Activated T-cell treated with anti-CD3 and anti-CD28 coated beads, Interleukin-2, amount 50 U/mL, for 72 hours (primary cell): ENCODE measurements at regions not wholly inside any gene's neighbourhood (a gene's known extent, or its start where the extent isn't known, plus 50 kb on each side); places are given as distances from the start of the nearest gene placed in this dataset.

ENCODE experiments used
- ATAC-seq, 2 donors: fragments of 150-1000 bp; cut with Tn5 transposase; replicated peaks in 1 of 2; 2 replicates each; pipeline ENCODE4 v1.10.0; 2021; ENCODE audit warnings: moderate library complexity in 2 of 2, mild to moderate bottlenecking in 1 of 2
- DNase-seq, 2 donors: peaks; one replicate each; pipeline ENCODE4 v3.0.0; 2021 to 2022; ENCODE audit warnings: mixed read lengths in 1 of 2
- H3K27ac Mint-ChIP-seq: one replicate; pipeline ENCODE4 v1.8.0; 2022; ENCODE audit warnings: mild to moderate bottlenecking, moderate library complexity, mixed read lengths
- H3K27me3 Mint-ChIP-seq: one replicate; pipeline ENCODE4 v1.8.0; 2022; ENCODE audit warnings: low read depth, mixed read lengths
- H3K36me3 Mint-ChIP-seq, 2 donors: one replicate each; pipeline ENCODE4 v1.8.0; 2022; ENCODE audit warnings: mixed read lengths in 2 of 2, mild to moderate bottlenecking in 1 of 2; ENCODE audit not compliant: insufficient read depth in 2 of 2
- H3K4me1 Mint-ChIP-seq: one replicate; pipeline ENCODE4 v1.8.0; 2022; ENCODE audit warnings: low read depth, mixed read lengths
- H3K4me3 Mint-ChIP-seq, 2 donors: one replicate each; pipeline ENCODE4 v1.8.0; 2022; ENCODE audit warnings: mild to moderate bottlenecking in 2 of 2, mixed read lengths in 2 of 2, moderate library complexity in 2 of 2
- H3K9me3 Mint-ChIP-seq, 2 donors: one replicate each; pipeline ENCODE4 v1.8.0; 2022; ENCODE audit warnings: mixed read lengths in 2 of 2

DNA sequence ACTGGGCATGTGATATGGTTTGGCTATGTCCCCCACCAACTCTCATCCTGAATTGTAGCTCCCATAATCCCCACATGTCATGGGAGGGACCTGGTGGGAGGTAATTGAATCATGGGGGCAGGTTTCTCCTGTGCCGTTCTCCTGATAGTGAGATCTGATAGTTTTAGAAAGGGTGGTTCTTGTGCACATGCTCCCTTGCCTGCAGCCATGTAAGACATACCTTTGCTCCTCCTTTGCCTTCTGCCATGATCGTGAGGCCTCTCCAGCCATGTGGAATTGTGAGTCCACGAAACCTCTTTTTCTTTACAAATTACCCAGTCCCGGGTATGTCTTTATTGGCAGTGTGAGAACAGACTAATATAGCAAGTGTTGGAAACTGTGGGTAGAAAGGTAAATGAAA lies 99.5 kb upstream of the HMCN1 start:
- Mint-ChIP-seq H3K4me1 (peaks cover 18% of the 10 kb centered on the region), H3K4me3 (no peak overlapping the region), H3K27me3 (no peaks in the 10 kb centered on the region), H3K27ac (no peak overlapping the region), H3K9me3 (peaks cover 6 to 10% of the 10 kb centered on the region in 2 donors), H3K36me3 (peaks cover 12 to 25% of the 10 kb centered on the region in 2 donors)
- DNase-seq = no peak
- ATAC-seq = no peak

- ATAC-seq = no peak
- no peak overlapping the region for H3K4me3 Mint-ChIP-seq
Measured at GRCh38 chr1:185632659-185633423, 101.3 kb upstream of the HMCN1 start.

GRCh38 chr1:185631843-185632242 lies 102.3 kb upstream of the HMCN1 start:
- ATAC-seq = no peak
- peaks cover 6 to 7% of the 10 kb centered on the region in 2 donors for H3K9me3 Mint-ChIP-seq
- H3K4me1 Mint-ChIP-seq = peaks cover 9% of the 10 kb centered on the region

More at GRCh38 chr1:185632659-185633423, 101.3 kb upstream of the HMCN1 start:
- no peak for DNase-seq
- Mint-ChIP-seq H3K36me3 (peaks cover 10 to 17% of the 10 kb centered on the region in 2 donors), H3K27me3 (no peaks in the 10 kb centered on the region), H3K9me3 (peaks cover 6 to 10% of the 10 kb centered on the region in 2 donors), H3K27ac (no peak overlapping the region), H3K4me1 (peaks cover 18% of the 10 kb centered on the region)

GRCh38 chr1:185627761-185628501 lies 106.3 kb upstream of the HMCN1 start:
- no peak overlapping the region for H3K4me3 Mint-ChIP-seq
- DNase-seq (no peak), ATAC-seq (no peak)
- no peaks in the 10 kb centered on the region for H3K36me3 Mint-ChIP-seq
- H3K27me3 Mint-ChIP-seq = no peaks in the 10 kb centered on the region
- peaks cover 1 to 4% of the 10 kb centered on the region in 2 donors for H3K9me3 Mint-ChIP-seq
- H3K27ac Mint-ChIP-seq = no peak overlapping the region
- H3K4me1 Mint-ChIP-seq = no peaks in the 10 kb centered on the region

More at GRCh38 chr1:185631843-185632242, 102.3 kb upstream of the HMCN1 start:
- no peak overlapping the region for H3K27ac Mint-ChIP-seq
- H3K36me3 Mint-ChIP-seq = peaks cover 7 to 12% of the 10 kb centered on the region in 2 donors
- H3K27me3 Mint-ChIP-seq = no peaks in the 10 kb centered on the region
- no peak for DNase-seq
- no peak overlapping the region for H3K4me3 Mint-ChIP-seq

- peaks cover 1 to 4% of the 10 kb centered on the region in 2 donors for H3K9me3 Mint-ChIP-seq
- no peak overlapping the region for H3K4me3 Mint-ChIP-seq
- DNase-seq (no peak), ATAC-seq (no peak)
- no peak overlapping the region for H3K27ac Mint-ChIP-seq
- H3K4me1 Mint-ChIP-seq = no peaks in the 10 kb centered on the region
- no peaks in the 10 kb centered on the region for H3K27me3 Mint-ChIP-seq
- no peaks in the 10 kb centered on the region for H3K36me3 Mint-ChIP-seq
Measured at GRCh38 chr1:185627171-185627570, 107.0 kb upstream of the HMCN1 start.

- no peak overlapping the region for H3K27ac Mint-ChIP-seq
- ATAC-seq (no peak), DNase-seq (no peak)
- H3K36me3 Mint-ChIP-seq = no peaks in the 10 kb centered on the region
- no peak overlapping the region for H3K4me3 Mint-ChIP-seq
- peaks cover 1 to 6% of the 10 kb centered on the region in 2 donors for H3K9me3 Mint-ChIP-seq
- no peaks in the 10 kb centered on the region for H3K4me1 Mint-ChIP-seq
- no peaks in the 10 kb centered on the region for H3K27me3 Mint-ChIP-seq
Measured at GRCh38 chr1:185626344-185626743, 107.8 kb upstream of the HMCN1 start.

- Mint-ChIP-seq H3K9me3 (peaks cover 4 to 7% of the 10 kb centered on the region in 2 donors), H3K4me1 (no peaks in the 10 kb centered on the region), H3K36me3 (peaks cover 3 to 10% of the 10 kb centered on the region in 2 donors), H3K27ac (peak overlapping the region; percentile 67), H3K27me3 (peaks cover 5% of the 10 kb centered on the region), H3K4me3 (no peak overlapping the region)
- DNase-seq (no peak), ATAC-seq (no peak)
Measured at GRCh38 chr1:185610954-185611353, 123.2 kb upstream of the HMCN1 start.

DNA sequence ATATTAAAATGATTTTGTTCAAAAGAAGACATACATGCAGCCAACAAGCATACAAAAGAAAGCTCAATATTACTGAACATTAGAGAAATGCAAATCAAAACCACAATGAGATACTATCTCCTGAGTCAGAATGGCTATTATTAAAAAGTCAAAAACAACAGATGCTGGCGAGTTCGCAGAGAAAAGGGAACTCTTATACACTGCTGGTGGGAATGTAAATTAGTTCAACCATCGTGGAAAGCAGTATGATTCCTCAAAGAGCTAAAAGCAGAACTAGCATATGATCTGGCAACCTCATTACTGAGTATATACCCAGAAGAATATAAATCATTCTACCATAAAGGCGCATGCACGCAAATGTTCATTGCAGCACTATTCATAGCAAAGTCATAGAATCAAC lies 126.0 kb upstream of the HMCN1 start:
- H3K4me1 Mint-ChIP-seq = no peaks in the 10 kb centered on the region
- H3K9me3 Mint-ChIP-seq = peaks cover 0 to 3% of the 10 kb centered on the region in 2 donors

GRCh38 chr1:185603158-185603557 lies 131.0 kb upstream of the HMCN1 start:
- Mint-ChIP-seq H3K27ac (no peak overlapping the region), H3K4me1 (no peaks in the 10 kb centered on the region), H3K27me3 (no peaks in the 10 kb centered on the region), H3K36me3 (no peaks in the 10 kb centered on the region), H3K9me3 (no peaks in the 10 kb centered on the region), H3K4me3 (no peak overlapping the region)
- ATAC-seq = no peak
- no peak for DNase-seq

More for the DNA sequence above, 126.0 kb upstream of the HMCN1 start:
- Mint-ChIP-seq H3K27ac (no peak overlapping the region), H3K4me3 (no peak overlapping the region), H3K36me3 (no peaks in the 10 kb centered on the region), H3K27me3 (no peaks in the 10 kb centered on the region)
- no peak for ATAC-seq
- no peak for DNase-seq

DNA sequence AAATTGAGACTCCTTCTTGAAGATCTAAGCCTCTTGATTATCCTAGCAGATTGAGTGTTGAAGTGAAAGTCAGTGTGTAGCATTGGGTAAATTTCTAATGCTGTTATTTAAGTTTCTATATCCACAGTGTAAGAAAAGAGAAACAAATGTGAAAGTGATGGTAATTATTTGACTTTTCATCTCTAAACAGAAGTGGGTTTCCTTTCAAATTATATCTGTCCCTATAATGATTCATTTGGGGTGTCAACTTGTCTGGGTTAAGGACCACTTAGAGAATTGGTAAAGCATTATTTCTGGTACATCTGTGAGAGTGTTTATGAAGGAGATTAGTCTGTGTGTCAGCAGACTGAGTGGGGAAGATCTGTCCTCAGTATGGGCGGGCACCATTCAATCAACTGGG lies 133.0 kb upstream of the HMCN1 start:
- Mint-ChIP-seq H3K27me3 (no peaks in the 10 kb centered on the region), H3K36me3 (no peaks in the 10 kb centered on the region), H3K4me1 (peaks cover 2% of the 10 kb centered on the region), H3K4me3 (no peak overlapping the region), H3K27ac (no peak overlapping the region), H3K9me3 (no peaks in the 10 kb centered on the region)
- DNase-seq (no peak), ATAC-seq (no peak)

GRCh38 chr1:185600641-185601040 lies 133.6 kb upstream of the HMCN1 start:
- DNase-seq (no peak), ATAC-seq (no peak)
- Mint-ChIP-seq H3K27ac (no peak overlapping the region), H3K36me3 (no peaks in the 10 kb centered on the region), H3K4me1 (peaks cover 7% of the 10 kb centered on the region), H3K9me3 (no peaks in the 10 kb centered on the region), H3K4me3 (no peak overlapping the region), H3K27me3 (no peaks in the 10 kb centered on the region)

- Mint-ChIP-seq H3K27me3 (no peaks in the 10 kb centered on the region), H3K4me1 (peaks cover 11% of the 10 kb centered on the region), H3K36me3 (no peaks in the 10 kb centered on the region), H3K27ac (no peak overlapping the region), H3K9me3 (no peaks in the 10 kb centered on the region), H3K4me3 (no peak overlapping the region)
- DNase-seq (no peak), ATAC-seq (no peak)
Measured at GRCh38 chr1:185598332-185598731, 135.9 kb upstream of the HMCN1 start.

GRCh38 chr1:185595835-185596667 lies 138.1 kb upstream of the HMCN1 start:
- ATAC-seq (peak; percentile 51 to 75), DNase-seq (peak; percentile 38 to 54)
- H3K36me3 Mint-ChIP-seq = no peaks in the 10 kb centered on the region
- no peak overlapping the region for H3K27ac Mint-ChIP-seq
- no peaks in the 10 kb centered on the region for H3K9me3 Mint-ChIP-seq
- H3K4me1 Mint-ChIP-seq = peaks cover 11% of the 10 kb centered on the region
- H3K27me3 Mint-ChIP-seq = no peaks in the 10 kb centered on the region
- no peak overlapping the region for H3K4me3 Mint-ChIP-seq
